Stimulated activated CD8-positive, alpha-beta memory T cell treated with anti-CD3 and anti-CD28 coated beads, Interleukin-12 subunit alpha, Interleukin-12 subunit beta, amount 100 ng/mL, for 1 hour (primary cell): ENCODE measurements at regions not wholly inside any gene's neighbourhood (a gene's known extent, or its start where the extent isn't known, plus 50 kb on each side); places are given as distances from the start of the nearest gene placed in this dataset.
A peak's percentile ranks its signal among the peaks of the same experiment; 100 is the strongest.

Source experiments
- DNase-seq: peaks from one replicate; pipeline ENCODE4 v3.0.0-alpha.2; 2020; ENCODE audit warnings: low read depth

GRCh38 chr2:241982706-241983570 is 113.4 kb downstream of the RTP5 start:
- DNase-seq: no peak

GRCh38 chr2:241983571-241984270 is 114.2 kb downstream of the RTP5 start:
- DNase-seq: no peak

GRCh38 chr2:241984271-241984655 is 114.7 kb downstream of the RTP5 start:
- no peak for DNase-seq

- no peak for DNase-seq
Observed at GRCh38 chr2:241984658-241985057, 115.1 kb downstream of the RTP5 start.

DNA sequence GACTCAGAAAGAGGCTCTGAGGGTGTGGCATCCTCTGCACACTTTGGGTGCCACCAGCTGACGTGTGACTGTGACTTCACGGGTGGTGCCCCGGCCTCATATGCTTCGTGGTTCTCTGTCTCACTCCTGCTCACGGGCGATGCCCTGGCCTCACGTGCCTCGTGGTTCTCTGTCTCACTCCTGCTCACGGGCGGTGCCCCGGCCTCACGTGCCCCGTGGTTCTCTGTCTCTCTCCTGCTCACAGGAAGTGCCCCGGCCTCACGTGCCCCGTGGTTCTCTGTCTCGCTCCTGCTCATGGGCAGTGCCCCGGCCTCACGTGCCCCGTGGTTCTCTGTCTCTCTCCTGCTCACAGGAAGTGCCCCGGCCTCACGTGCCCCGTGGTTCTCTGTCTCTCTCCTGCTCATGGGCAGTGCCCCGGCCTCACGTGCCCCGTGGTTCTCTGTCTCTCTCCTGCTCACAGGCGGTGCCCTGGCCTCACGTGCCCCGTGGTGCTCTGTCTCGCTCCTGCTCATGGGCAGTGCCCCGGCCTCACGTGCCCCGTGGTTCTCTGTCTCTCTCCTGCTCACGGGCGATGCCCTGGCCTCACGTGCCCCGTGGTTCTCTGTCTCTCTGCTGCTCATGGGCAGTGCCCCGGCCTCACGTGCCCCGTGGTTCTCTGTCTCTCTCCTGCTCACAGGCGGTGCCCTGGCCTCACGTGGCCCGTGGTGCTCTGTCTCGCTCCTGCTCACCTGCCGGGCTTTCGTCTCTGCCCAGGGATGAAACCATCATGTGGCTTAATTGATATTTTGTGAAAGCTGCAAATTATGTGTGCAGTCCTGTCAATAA is 115.8 kb downstream of the RTP5 start:
- peak; percentile 44 for DNase-seq

- no peak for DNase-seq
Observed at GRCh38 chr2:241985986-241986329, 116.4 kb downstream of the RTP5 start.

GRCh38 chr2:241986836-241987641 is 117.5 kb downstream of the RTP5 start:
- DNase-seq: no peak

DNA sequence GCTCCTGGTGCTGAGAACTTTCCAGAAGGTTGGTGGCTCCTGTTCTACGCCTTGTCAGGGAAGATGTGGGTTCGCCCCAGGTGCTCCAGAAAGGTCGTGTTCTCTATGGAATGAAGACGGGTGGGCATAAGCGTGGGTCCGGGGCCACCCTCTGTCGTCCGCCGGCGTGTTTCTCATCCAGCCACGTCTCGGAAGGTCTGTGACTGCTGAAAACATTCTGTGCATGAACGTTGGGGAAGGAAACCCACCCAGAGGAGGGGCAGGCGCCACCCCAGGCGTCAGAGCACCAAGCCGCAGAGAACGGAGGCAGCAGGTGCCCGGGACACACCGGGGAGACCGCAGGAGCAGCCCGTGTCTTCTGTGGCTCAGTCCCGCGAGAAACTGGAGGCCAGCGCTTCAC is 118.2 kb downstream of the RTP5 start:
- DNase-seq: no peak

- no peak for DNase-seq
Observed at GRCh38 chr2:241988146-241988545, 118.6 kb downstream of the RTP5 start.

DNA sequence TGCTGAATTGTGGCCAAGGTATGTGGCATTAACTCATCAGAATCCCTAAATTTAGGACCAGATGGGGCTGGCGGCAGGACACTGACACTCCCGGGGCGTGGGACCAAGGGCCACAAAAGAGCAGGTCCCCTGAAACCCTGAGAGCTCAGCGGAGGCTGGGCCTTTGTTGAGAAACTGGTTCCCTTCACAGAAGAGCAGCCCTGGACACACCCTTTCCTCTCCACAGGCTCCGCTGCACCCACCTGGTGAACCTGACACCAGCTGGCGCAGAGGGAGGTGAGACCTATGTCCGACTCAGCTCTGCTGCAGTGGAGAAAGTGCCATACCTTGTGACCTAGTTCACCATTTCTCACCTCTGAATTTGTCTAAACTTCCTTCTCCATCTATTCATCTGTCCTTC is 119.5 kb downstream of the RTP5 start:
- DNase-seq: no peak

DNA sequence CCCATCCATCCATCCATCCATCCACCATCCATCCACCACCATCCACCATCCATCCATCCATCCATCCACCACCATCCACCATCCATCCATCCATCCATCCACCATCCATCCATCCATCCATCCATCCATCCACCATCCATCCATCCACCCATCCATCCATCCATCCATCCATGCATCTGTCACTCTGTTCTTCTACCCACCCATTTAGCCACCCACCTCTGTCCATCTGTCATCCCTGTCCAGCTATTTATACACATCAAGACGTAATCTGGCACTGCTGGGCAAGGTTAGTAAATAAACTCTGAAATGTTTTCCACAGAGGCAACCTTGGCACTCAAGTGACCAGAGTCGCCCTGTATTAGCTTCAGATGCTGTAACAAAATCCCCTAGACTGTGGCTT is 120.9 kb downstream of the RTP5 start:
- no peak for DNase-seq

- DNase-seq: no peak
Observed at GRCh38 chr2:241991299-241991698, 121.8 kb downstream of the RTP5 start.

DNA sequence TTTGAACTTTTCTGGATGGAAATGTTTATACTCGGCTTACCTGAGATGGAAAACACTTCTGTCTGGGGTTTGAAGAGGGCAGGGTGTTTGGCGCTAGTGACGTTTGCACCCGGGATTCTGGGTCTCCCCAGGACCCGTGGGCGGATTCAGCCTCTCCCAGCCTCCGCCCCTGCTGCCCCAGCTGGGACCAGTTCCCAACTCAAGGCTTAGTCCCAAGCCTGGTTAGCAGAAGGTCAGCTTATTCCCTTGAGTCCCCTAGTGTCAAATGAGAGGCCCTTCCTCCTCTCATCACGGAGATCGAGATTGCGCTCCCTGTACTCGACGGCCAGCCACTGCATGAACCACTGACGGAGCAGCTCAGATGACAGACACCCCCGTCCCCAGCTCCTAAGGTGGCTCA is 123.2 kb downstream of the RTP5 start:
- DNase-seq: no peak

GRCh38 chr2:241993386-241994005 is 124.0 kb downstream of the RTP5 start:
- no peak for DNase-seq

- no peak for DNase-seq
Observed at GRCh38 chr2:241994086-241994485, 124.6 kb downstream of the RTP5 start.

DNA sequence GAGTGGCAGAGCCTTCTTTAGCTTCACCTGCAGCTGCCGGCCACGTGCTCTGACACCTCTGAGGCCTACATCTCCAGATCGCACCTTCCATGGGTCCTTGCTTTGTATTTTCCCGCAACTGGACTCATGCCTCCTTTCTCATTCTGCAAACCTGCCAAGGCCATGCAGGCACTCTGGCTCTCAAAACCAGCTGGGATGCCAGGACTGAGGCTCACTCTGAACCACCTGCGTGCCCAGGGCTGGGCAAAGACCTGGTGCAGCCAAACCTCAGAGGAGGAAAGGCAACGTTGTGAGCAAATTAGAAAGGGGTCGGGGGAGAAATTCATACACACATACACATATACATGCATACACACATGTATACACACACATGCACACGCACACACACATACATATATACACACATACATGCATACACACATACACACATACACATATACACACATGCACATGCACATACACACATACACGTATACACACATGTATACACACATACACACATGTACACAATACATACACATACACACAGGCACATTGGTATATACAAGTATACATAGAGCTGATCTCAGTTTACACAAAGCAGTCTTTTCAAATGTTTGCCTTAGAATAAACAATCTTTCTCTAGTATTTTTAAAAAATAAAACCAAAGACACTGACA is 125.2 kb downstream of the RTP5 start:
- DNase-seq: no peak

DNA sequence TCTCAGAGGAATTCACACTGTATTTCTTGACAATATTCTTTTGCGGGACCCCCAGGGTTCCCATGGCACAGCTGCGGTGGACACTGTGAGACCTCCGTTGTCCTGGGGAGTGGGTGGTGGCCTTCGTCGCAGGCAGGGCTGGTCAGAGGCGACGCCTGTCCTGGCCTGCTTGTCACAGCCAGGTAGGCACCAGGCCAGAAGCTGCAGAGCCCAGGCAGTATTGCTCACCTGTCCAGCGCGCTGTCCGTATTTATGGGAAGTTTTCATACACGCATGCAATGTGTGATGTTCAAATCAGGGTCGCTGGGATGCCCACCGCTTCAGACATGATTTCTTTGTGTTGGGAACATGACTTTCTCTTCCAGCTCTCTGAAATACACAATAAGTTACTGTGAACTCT is 126.6 kb downstream of the RTP5 start:
- DNase-seq: no peak

DNA sequence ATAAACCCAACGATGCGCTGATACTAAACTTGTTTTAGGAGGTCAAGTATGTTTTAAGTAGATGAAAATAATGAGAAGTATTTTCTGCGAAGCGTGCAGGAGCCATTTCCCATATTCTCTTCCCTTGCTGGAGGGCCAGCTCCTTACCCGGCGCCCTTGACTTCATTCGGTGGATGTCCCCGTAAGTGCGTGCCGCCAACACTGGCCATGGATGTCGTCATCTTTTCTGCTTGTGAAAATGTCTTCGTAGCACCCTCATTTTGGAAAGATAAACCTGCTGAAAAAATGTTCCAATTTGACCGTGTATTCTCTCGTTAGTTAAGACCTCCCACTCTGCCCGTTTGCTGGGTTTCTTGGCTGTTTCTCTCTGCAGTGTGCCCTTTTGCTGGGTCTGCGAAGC is 127.5 kb downstream of the RTP5 start:
- no peak for DNase-seq

GRCh38 chr2:241999184-241999583 is 129.7 kb downstream of the RTP5 start:
- DNase-seq: no peak

DNA sequence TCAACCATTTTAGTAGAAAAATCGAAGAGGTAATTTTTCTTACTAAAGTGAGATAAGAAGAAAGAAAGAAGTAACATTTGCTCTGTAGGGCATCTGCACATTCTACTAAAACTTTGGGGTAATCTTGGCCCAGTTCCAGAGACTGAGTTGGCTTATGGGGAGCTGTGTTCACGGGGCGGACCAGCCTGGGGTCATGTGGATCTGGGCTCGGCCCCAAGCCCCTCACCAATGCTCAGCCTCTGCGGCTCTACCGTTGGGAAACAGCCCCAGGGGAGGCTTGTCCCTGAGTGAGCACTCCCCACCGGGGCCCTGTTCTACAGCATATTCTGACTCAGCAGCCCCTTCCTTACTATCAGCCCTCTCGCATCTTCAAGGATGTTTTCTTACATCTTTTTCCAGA is 132.3 kb downstream of the RTP5 start:
- no peak for DNase-seq

DNA sequence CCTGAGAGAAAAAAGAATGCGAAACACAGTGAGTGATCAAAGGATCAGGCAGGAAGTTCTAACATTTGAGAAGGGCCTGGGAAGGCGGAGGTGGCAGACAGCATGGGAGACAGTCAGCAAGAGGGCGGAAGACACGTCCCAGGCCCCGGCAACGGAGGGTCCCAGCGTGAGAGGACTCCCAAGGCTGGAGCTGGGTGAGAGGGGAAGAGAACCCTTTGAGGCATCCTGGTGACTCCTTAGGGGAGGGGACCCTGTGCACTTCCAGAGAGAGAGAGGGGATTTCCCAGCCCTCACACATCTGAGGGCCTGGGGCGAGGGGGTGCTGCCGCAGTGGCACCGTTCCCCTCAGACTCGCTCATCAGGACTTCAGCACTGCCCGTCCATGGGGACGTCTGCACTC is 133.4 kb downstream of the RTP5 start:
- DNase-seq: no peak
